HepG2 (cell line): ENCODE measurements at regions not wholly inside any gene's neighbourhood (a gene's known extent, or its start where the extent isn't known, plus 50 kb on each side); places are given as distances from the start of the nearest gene placed in this dataset.

Experiments used
- ATAC-seq: fragments of 200-7000 bp; cut with Tn5 transposase; 3 replicates; pipeline ENCODE4 v1.9.1; 2020; ENCODE audit warnings: mild to moderate bottlenecking, moderate library complexity
- BruUV-seq: library from RNA; stranded (reverse); fragments of 400-500 nt; replicated peaks from 2 replicates; lab custom pipeline; 2021; lab: Mats Ljungman, UMichigan
- CTCF ChIA-PET: fragments of 300-600 bp; formaldehyde crosslinking; extraction: SDS; loops from one replicate; lab custom pipeline; 2021; ENCODE audit warnings: low total read pairs, inconsistent platforms, low intra/inter-chr PET ratio; lab: Yijun Ruan, JAX
- POLR2A ChIA-PET: fragments of 350-600 bp; sonication (Branson Sonifier 250); formaldehyde crosslinking; loops from one replicate; lab custom pipeline; 2020; ENCODE audit warnings: antibody characterized with exemption, inconsistent platforms; lab: Yijun Ruan, JAX
- DNase-seq: peaks from one replicate; pipeline ENCODE4 v3.0.0-alpha.2; 2015; ENCODE audit warnings: low spot score
- FAIRE-seq: peaks from 3 replicates; lab custom pipeline; 2011; peaks lifted over from hg19 to GRCh38; lab: Jason Lieb, UNC
- H2AFZ ChIP-seq: one replicate; pipeline ENCODE4 v1.6.1; 2011; ENCODE audit warnings: low read length, inconsistent platforms
- H3K27ac ChIP-seq: fragments of 300-600 bp; 3 replicates; pipeline ENCODE4 v1.8.0; 2011; ENCODE audit warnings: mixed run types, mild to moderate bottlenecking, mixed read lengths, low read length, inconsistent platforms; ENCODE audit not compliant: insufficient read depth; ENCODE audit errors: extremely low read length
- H3K27me3 ChIP-seq, 2 experiments: fragments of 200-600 bp in 1 of 2; 2 replicates in 1 of 2; 3 replicates in 1 of 2; pipeline versions ENCODE4 v1.6.0 to v1.8.0; 2011; ENCODE audit warnings: low read length in 2 of 2, mild to moderate bottlenecking in 2 of 2, moderate library complexity in 2 of 2, inconsistent platforms in 1 of 2; ENCODE audit not compliant: insufficient read depth in 2 of 2, control insufficient read depth in 1 of 2
- H3K36me3 ChIP-seq, 2 experiments: fragments of 200-600 bp in 1 of 2; replicated peaks in 1 of 2; 2 replicates in 1 of 2; 3 replicates in 1 of 2; pipeline versions ENCODE4 v1.5.1 to v1.8.0; 2011; ENCODE audit warnings: low read length in 2 of 2, inconsistent platforms in 1 of 2; ENCODE audit not compliant: insufficient read depth in 2 of 2, control insufficient read depth in 1 of 2
- H3K4me1 ChIP-seq: 2 replicates; pipeline ENCODE4 v1.5.1; 2012; ENCODE audit warnings: low read length, inconsistent platforms; ENCODE audit not compliant: insufficient read depth
- H3K4me2 ChIP-seq: 2 replicates; pipeline ENCODE4 v1.6.0; 2011; ENCODE audit warnings: low read depth, low read length, inconsistent platforms
- H3K4me3 ChIP-seq, 3 experiments: fragments of 200-600 bp in 1 of 3; sonication (generic), shearing (Covaris generic) in 1 of 3; replicated peaks in 1 of 3; 2 replicates each; pipeline ENCODE4 v1.5.1; 2011 to 2016; ENCODE audit warnings: low read length in 3 of 3, inconsistent platforms in 2 of 3, low read depth in 2 of 3, mild to moderate bottlenecking in 2 of 3, control low read depth in 1 of 3, mixed read lengths in 1 of 3; ENCODE audit not compliant: insufficient read depth in 1 of 3
- H3K79me2 ChIP-seq: one replicate; pipeline ENCODE4 v1.6.1; 2011; ENCODE audit warnings: low read length, inconsistent platforms; ENCODE audit not compliant: insufficient read depth
- H3K9ac ChIP-seq: 2 replicates; pipeline ENCODE4 v1.6.0; 2011; ENCODE audit warnings: mild to moderate bottlenecking, low read depth, low read length, inconsistent platforms; ENCODE audit not compliant: insufficient read depth
- H3K9me3 ChIP-seq: 2 replicates; pipeline ENCODE4 v1.5.1; 2012; ENCODE audit warnings: mild to moderate bottlenecking, low read length
- H4K20me1 ChIP-seq: 2 replicates; pipeline ENCODE4 v1.6.0; 2011; ENCODE audit warnings: inconsistent platforms, mild to moderate bottlenecking, low read length, moderate library complexity; ENCODE audit not compliant: insufficient read depth
- HINFP ChIP-seq: sonication (generic); formaldehyde crosslinking; IDR thresholded peaks from 2 replicates; pipeline ENCODE4 v1.4.0; 2020; ENCODE audit warnings: low read depth, mild to moderate bottlenecking, missing genetic modification reagents
- HMG20A ChIP-seq: IDR thresholded peaks from 2 replicates; pipeline ENCODE4 v1.6.1; 2016; ENCODE audit warnings: borderline replicate concordance
- MIER2 ChIP-seq: IDR thresholded peaks from 2 replicates; pipeline ENCODE4 v1.6.1; 2016; ENCODE audit warnings: missing biosample characterization, missing genetic modification reagents
- REST ChIP-seq, 2 experiments: IDR thresholded peaks; 2 replicates each; pipeline ENCODE4 v1.6.1; 2011 to 2012; ENCODE audit warnings: low read length in 2 of 2, borderline replicate concordance in 1 of 2, low read depth in 1 of 2, mild to moderate bottlenecking in 1 of 2, moderate library complexity in 1 of 2
- RFX5 ChIP-seq: IDR thresholded peaks from 2 replicates; pipeline ENCODE4 v1.6.1; 2011; ENCODE audit warnings: low read depth, low read length, improper control_type of control experiment
- WGBS: methylation state at CpG from one replicate; pipeline ENCODE4 v1.1.6; 2017; ENCODE audit warnings: low lambda C conversion rate; 5-methylcytosine and 5-hydroxymethylcytosine counted together
- in situ Hi-C: cut with HindIII; loops from 2 replicates; pipeline ENCODE4 v1.10.0; 2017; ENCODE audit warnings: low pct_unique_long_range_greater_than_20kb; ENCODE audit not compliant: extremely low pct_ligation_motif_present
- intact Hi-C: fragments of 100-400 bp; cut with micrococcal nuclease; formaldehyde crosslinking; loops from one replicate; pipeline ENCODE4 v1.10.0; 2022; ENCODE audit not compliant: unreplicated experiment

GRCh38 chr3:34419801-34420200 is 621.4 kb downstream of the PDCD6IP start:
- Histone ChIP-seq H3K9me3 (peaks cover 45% of the 10 kb centered on the region), H3K4me3 (no peak overlapping the region), H3K4me2 (no peak overlapping the region), H3K4me1 (no peaks in the 10 kb centered on the region), H4K20me1 (no peaks in the 10 kb centered on the region), H3K27ac (no peak overlapping the region), H3K79me2 (no peaks in the 10 kb centered on the region), H3K36me3 (no peaks in the 10 kb centered on the region), H3K27me3 (no peaks in the 10 kb centered on the region), H2AFZ (no peak overlapping the region), H3K9ac (no peak overlapping the region)
- FAIRE-seq: no peak
- intact Hi-C loops: no loop called here
- POLR2A ChIA-PET: no interaction called here
- BruUV-seq: no TSS peak
- no peak for ATAC-seq
- peak; percentile 72; the same call in 1 of the 2 replicates for TF ChIP-seq MIER2 (CRISPR knock-in tag)
- no peak for TF ChIP-seq HINFP (CRISPR knock-in tag)
- TF ChIP-seq REST (IDR thresholded peaks at IDR 0.05; ENCODE audit: borderline replicate concordance in 1 of 2, low read depth in 1 of 2, low read length in 2 of 2): peak; percentile 12 to 89
- TF ChIP-seq RFX5: no peak
- no peak for TF ChIP-seq HMG20A (CRISPR knock-in tag)
- CTCF ChIA-PET: no interaction called here
- DNase-seq: no peak
- 0% methylated on average over 1 of the region's 1 CpG for WGBS
- in situ Hi-C loops: no loop called here
